Fibroblast of skin of scalp (primary cell): ENCODE measurements at regions not wholly inside any gene's neighbourhood (a gene's known extent, or its start where the extent isn't known, plus 50 kb on each side); places are given as distances from the start of the nearest gene placed in this dataset.

Experiments
- DNase-seq: peaks from one replicate; pipeline ENCODE4 v3.0.0-alpha.2; 2013

DNA sequence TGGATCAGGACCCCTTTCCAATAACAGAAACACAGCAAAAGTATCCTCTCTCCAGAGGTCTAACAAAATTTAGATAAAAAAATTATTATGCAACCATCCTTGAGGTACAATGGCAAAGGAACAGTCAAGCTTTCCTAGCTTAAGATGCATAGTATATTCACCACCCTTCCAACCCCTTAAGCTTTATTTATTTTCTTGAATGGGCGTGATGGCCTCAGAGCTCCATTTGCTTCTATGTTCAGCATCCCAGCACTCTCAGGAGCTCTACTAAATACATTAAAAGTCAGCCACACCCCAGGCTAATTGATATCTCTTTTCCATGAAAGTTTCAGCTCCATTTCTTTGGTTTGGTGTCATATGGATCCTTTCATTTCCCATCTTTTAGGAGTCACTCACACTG is 1335.2 kb upstream of the ZEB2 start:
- no peak for DNase-seq

DNA sequence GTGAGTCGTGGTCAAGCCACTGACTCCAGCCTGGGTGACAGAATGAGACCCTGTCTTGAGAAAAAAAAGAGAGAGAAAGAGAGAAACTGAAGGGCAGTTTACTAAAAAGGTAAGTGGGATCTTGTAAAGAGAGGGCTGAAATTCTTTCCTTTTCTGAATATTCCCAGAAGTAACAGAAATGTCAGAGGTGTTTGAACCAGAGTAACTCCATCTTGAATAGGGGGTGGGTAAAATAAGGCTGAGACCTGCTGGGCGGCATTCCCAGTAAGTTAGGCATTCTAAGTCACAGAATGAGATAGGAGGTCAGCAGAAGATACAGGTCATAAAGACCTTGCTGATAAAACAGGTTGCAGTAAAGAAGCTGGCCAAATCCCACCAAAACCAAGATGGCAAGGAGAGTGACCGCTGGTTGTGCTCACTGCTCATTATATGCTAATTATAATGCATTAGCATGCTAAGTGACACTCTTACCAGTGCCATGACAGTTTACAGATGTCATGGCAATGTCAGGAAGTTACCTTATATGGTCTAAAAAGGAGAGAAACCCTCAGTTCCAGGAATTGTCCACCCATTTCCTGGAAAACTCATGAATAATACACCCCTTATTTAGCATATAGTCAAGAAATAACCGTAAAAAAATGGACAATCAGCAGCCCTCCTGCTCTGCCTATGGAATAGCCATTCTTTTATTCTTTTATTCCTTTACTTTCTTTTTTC is 1334.3 kb upstream of the ZEB2 start:
- no peak for DNase-seq

DNA sequence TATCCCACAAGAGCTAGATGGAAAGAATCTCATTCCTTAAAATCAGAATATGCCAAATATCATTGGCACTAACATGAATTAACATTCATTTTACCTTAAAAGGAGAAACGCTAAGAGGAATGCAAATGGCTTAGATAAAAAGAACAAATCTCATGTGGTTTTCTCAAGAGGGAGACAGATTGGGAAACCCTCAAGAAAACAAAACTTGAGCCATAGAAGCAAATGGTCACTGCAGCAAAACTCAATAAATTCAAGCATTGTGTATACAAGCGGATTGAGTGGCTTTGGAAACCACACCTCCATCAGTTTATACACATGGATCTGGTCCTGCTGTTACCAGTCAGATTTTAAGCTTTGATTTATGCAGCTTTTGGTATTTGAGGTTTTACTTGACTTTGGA is 1331.8 kb upstream of the ZEB2 start:
- peak; percentile 45 for DNase-seq

DNA sequence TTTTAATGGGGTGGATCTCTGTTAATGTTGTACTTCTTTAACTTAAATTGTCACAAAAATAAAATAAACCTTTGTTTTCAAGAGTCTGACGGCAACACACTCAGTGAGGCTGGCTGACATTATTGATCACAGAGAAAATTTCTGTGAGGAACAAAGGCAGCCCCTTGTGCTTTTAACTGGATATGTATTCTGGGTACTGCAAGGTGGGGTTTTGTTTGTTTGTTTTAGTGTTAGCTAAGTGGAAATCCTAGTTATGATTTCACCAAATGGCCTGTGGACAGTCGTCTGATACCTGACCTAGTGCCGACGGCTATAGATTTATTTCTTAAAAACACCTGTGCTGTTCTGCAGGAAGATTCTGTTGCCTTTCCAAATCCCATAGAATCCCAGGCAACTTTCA is 1329.5 kb upstream of the ZEB2 start:
- no peak for DNase-seq

DNA sequence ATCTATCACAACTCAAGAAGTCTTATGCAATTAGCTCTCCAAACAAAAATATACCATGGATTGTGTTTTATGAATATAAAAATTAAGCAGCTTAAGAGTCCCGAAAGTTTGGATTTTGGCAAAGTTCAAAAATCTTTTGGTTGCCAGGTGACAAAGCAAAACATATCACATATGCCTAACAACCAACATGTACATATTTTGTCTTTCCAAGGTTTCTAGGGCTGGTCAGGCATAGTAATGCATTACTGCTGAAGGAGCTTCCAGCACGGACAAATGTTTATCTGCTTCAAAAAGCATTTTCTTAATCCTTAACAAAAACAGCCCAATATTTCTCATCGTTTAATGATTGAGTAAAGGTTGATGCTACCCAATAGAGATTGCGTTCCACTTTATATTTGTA is 1327.1 kb upstream of the ZEB2 start:
- no peak for DNase-seq

DNA sequence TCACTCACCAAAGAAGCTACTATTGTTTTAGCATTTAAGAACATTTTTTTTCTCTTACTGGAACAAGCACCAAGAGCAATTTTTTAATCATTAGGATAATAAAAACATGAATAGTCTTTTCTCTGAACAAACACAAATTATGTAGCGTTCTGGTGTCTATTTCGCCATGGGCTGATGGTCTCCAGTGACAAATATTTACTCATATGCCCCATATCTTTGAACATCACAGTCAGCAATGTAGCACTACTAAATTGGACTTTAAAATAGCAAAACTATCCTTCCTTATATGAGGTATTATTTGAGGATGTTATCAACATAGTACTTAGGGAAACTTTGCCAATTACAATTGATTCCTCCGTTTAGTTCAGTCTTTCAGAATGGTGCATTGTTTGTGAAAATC is 1326.0 kb upstream of the ZEB2 start:
- no peak for DNase-seq

DNA sequence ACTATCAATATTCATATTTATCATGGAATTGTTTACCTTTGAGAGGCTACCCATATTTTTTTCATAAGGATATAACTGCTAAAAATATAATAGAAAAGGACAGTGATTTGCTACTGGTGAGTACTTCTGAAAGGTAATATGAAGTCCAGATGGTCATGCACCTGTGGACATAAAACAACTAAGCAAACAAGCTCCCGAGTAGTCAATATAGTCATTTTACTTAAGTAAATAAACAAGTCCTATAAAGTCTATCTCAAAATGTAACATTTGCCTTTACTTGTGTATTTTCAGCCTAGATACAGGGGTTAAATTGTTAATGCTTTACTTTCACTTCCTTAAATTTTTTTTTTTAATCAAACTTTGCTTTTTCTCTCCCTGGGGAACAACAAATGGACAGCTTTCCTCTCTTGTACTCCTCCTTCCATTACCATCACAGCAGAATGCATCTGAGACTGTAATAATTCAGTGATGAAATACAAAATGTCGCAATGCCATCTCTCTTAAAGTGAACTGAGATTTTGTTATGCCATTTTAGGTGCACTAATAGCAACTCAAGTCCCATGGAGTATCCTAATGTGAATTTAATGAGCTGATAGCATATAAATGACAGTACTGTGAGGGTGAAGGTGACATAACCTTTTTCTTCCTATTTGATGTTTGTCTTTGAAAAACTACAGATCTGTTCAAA is 1325.4 kb upstream of the ZEB2 start:
- no peak for DNase-seq

DNA sequence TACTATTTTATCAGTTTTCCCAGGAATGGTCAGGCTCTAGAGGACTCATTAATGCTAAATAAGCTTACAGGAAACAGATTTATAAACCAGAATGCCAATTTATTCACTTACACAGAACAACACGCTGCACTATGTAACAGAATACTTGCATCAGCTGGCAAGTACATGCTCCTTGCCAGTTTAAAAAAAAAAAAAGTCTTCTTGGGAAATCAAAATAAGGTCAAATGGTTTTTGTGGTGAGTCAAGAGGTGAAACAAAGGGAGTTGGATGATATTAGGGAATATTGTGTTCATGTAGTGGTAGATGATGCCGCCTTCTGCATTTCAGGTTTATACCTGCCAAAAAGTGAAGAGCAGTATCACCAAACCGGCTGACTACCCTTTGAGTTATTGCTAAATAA is 1322.1 kb upstream of the ZEB2 start:
- DNase-seq, result no peak

DNA sequence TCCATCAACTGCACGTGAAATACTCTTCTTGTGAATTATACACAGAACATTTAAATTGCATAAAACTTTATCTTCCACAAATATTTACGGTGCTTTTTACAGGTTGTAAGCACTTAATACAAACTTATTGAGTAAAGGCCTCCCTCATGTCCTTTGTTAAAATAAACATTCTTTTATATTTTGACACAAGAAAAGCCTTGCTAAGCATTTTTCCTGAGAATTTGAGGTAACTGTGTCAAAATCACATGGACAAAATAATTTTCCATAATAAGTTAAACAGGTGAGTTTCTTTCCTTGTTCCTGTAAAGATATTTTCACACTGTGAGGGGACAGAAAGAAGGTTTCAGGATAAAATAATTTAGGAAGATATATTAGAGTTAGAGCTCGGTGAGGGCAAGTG is 1317.1 kb upstream of the ZEB2 start:
- DNase-seq, result no peak

DNA sequence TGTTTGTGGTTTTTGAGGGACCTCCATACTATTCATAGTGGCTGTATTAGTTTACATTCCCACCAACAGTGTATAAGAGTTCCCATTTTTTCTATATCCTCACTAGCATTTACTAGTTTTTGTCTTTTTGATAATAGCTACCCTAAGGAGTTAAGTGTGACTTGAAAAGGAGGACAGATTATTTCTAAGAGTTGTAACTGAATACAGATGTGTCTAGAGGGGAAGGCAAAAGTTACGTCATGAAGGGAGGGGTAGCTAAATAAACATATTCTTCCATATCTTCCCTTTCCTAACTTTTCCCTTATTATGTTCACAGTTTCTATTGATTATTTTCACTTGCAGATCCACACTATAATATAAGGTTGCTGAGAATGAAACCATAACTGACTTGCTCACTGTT is 1315.7 kb upstream of the ZEB2 start:
- DNase-seq, result no peak

DNA sequence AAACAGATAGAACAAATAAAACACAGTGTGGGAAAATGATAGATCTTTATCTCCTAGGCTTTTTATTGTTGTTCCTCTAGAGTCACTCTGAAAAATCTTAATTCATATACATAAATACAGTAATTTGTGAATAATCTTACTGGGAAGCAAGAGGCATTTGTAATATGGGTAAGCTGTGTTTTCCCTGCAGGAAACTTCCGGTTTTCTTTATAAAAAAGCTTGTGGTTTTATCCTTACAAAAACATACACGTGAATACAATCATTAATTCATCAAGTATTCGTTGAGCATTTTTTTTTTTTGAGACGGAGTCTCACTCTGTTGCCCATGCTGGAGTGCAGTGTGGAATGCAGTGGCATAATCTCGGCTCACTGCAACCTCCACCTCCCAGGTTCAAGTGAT is 1312.8 kb upstream of the ZEB2 start:
- DNase-seq, result no peak

DNA sequence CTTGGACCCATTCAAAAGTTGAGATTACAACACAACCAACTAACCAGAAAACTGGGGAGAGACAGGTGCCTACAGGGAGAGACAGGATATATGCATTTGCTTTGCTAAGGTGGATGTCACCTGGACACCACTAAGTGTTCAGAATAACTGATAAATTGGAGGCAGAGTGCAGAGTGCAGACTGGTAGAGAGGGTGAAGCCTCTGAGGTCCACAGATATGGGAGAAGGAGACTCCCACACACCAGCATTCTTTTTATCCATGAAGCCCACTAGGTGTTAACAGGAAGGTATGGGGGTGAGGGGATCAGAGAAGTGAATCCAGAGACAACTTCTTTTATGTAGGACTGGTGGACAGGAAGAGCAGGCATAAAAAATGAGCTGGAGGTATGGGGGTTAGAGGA is 1310.0 kb upstream of the ZEB2 start:
- DNase-seq, result no peak

DNA sequence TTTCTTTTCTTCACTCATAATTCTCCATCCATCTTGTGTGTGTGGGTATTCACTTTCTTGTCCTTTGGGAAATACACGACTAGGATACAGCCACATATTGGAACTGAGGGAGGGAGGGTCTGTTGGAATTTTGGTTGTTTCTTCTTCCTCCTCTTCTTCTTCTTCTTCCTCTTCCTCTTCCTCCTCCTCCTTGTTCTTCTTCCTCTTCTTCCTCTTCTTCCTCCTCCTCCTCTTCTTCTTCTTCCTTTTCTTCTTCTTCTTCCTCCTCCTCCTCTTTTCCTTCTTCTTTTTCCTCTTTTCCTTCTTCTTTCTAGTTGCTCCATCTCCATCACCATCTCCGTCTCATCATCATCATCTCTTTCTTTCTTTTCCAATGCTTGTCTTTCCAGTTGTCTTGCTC is 1307.3 kb upstream of the ZEB2 start:
- no peak for DNase-seq

DNA sequence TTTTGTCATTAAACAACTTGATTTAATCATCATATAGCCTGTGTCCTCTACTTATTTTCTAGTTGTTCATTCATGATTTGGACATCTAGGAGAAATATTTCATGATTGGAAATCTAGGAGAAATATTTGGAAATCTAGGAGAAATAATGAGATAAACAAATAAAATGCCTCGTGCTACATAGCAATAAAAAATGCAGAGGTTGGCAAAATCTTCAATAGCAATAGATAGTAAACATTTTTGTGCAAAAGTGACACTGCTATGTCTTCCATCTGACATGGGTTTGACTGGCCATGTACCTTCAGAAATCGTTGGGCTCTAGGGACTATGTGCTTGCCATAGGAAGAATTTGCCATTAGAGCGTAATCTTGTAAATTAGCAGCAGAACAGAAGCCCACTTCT is 1304.5 kb upstream of the ZEB2 start:
- DNase-seq, result no peak

DNA sequence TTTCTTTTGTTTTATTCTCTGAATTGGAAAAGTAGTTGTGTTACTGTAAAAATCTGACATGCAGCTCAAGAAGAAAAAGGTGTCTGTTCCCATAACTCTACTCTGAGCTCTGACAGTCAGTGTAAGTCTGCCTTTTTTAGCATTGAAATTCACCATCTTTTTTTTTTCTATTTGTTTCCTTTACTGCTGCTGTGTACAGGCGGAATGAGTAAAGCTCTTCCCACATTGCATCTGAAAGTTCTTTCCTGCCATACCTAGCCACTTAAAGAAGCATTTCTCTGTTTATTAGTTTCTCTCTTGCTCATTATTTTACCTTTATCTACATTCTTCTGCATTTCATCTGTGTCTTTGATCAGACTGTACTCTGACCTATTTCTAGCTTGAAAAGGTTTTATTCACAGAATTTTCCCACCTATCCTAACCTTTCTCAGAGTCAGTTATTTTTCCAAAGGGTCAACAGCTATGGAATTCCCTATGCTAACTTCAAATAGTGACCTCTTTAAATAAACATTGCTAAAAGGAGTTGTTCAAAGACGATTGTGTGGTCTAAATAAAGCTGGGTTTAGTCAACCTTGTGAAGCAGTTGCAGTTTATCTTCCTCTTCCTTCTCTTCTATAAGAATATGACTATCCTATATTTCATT is 1303.1 kb upstream of the ZEB2 start:
- DNase-seq, result no peak

DNA sequence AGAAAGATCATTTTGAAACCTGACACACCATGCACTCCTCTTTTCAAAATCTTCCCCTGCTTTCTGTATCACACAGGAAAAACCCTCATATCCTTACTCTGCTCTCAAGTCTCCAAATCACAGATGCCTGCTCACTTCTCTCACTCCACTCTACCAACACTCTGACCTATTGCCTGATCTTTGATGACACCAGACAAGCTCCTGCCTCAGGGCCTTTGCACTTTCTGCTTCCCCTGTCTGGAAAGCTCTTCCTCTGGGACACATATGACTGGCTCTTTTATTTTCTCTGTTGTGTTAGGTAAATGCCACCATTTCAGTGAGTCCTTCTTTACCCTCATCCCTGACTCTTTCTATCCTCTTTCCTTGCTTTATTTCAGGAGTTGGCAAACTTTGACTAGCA is 1300.7 kb upstream of the ZEB2 start:
- DNase-seq, result no peak

DNA sequence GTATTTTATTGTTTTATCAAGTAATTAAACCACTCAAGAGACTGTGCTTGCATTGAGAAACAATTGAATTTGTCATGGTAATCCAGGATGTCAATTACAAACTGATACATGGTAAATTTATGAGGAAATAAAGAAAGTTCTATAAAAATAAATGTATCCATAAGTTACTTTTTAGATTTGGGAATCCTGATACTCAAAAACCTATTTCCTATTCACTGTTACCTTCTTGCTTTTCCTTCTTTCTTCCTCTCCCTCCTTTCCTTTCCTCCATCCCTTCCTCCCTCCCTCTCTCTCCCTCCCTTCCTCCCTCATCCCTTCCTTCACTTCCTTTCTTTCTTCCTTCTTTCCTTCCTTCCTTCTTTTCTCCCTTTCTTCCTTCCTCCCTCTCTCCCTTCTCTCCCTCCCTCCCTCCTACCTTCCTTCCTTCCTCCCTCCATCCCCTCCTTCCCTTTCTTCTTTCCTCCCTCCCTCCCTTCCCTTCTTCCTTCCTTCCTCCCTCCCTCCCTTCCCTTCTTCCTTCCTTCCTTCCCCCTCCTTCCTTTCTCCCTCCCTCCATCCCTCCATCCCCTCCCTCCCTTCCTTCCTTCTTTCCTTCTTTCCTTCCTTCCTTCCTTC is 1299.1 kb upstream of the ZEB2 start:
- no peak for DNase-seq

DNA sequence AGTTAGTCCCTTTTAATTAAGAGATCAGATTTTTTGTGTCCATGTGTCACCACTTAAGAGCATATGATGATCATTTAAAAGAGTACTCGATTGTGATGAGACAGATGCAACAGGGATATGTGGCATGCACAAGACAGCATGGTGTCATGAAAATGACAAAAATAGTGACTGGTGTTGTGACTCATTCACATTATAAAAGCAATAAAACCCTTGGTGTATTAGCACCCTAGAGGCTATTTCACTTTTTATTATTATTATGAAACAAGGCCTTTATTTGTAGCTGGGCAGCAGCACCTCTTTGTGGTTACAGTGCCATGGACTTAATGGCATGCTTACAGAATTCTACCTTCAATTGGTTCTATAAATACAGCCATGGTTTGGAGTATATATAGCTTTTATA is 1296.0 kb upstream of the ZEB2 start:
- peak; percentile 26 for DNase-seq

DNA sequence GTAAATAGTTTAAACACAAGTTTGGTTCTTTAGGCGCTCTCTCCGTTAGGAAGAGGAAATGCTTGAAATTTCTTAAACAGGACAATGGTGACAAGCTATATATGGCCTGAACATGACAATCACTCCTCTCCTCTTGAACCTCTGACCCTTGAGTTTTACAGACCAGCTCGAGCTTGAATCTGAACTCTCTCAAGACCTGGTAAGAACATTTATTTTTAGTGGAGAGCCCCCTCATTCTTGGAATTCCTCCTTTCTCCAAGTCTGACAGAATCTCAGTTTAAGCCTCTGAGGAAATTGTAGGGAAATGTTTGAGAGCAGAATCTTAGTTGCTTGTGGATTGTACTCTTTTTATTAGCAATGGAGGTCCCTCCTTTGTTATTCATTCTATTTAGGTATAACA is 1293.6 kb upstream of the ZEB2 start:
- peak; percentile 14 for DNase-seq

DNA sequence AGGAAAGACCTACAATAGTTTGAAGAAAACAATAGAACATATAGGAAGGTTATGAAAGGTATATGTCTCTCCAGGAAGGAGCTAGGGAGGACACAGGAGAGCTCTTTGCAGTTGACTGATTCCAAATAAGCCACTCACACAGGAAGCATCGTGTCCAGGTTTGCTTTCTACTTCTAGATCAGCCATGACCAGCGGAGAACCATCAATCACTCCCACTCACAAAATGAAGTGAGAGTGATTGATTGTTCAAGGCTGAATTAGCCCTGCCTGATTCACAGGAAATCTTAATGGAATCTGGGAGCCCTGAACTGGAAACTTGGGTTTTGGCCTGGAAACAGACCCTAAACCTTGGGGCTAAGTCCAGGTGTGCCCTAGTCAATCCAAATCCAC is 1292.2 kb upstream of the ZEB2 start:
- DNase-seq, result no peak

DNA sequence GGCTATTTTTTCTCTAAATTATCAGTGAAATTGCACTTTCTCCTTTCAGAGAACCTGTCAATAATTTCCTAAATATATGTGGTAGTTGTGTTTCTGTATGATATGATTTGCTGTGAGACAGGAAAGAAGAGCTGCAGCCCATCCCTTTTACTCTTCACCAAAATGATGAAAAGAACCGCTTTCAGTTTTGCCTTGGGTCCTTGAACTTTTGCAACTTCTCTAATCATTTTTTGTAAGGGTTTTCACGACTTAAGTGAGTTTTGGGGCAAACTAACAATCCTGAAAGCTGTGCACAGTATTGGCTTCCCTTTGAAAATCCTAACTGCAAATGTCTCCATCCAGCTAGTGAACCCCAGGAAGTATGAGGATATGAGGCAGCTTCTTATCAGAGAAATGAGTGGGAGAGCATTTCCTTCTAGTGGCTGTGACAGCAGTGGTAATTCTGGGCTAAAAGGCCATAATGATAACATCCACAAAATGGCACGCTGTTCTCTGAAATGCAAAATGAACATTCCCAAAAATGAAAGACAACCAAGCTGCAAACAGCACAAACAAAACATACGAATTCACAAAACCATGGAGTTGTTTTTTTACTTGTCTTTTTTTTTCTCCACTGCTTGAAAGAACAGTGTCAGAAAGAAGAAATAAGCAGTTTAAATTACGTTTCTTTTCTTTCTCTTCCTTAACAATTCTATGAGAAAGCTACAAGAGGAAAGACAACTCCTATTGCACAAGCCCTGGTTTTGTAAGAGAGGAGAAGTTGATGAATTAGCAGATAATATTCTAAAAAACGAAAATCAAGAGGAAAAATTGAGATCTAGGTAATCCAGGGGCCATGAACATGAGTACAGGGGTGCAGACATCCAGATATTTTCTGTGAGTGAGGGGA is 1291.6 kb upstream of the ZEB2 start:
- DNase-seq, result no peak

DNA sequence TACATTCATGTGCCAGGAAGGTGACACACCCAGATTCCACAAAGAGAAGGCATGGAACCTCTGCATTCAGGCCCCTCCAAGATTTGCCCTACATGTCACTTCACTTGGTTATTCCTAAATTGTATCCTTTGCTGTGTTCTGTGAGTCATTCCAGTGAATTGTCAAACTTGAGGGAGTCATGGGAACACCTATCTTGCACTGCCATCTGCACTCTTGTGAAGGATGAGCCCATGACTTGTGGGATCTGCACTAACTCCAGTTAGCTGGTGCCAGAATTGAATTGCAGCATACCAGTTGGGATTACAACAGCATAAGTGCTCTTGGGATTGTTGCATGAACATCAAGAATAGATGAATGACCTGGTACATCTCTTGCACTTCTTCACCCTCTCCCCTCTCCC is 1288.0 kb upstream of the ZEB2 start:
- DNase-seq, result peak; percentile 12

DNA sequence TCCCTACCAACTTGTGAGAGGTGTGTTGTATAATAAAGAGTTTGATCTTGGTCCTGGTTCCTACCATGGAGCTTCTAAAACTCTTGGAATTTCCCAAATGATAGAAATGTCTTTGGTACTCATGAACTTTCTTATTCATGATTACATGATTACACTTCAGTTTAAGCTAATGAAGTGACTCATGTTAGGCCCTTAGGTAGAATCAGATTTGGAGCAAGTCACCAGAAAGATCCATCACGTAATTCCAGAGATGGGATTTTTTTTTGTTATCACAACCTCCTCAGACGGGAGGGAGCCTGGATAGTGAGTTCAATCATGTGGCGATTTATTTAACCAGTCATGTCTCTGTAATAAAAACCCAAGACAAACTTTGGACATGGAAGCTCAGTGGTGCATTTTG is 1287.6 kb upstream of the ZEB2 start:
- no peak for DNase-seq
